Esophagus (tissue), 2 donors: ENCODE measurements at regions not wholly inside any gene's neighbourhood (a gene's known extent, or its start where the extent isn't known, plus 50 kb on each side); places are given as distances from the start of the nearest gene placed in this dataset.

Experiments
- H3K27ac ChIP-seq, 2 donors: one replicate each; pipeline ENCODE4 v1.5.1; 2013; ENCODE audit warnings: low read depth in 2 of 2, mild to moderate bottlenecking in 2 of 2, inconsistent platforms in 1 of 2, low read length in 1 of 2, moderate library complexity in 1 of 2
- H3K27me3 ChIP-seq, 2 donors: one replicate each; pipeline ENCODE4 v1.6.1; 2013; ENCODE audit warnings: low read length in 2 of 2, control low read depth in 1 of 2, mild to moderate bottlenecking in 1 of 2; ENCODE audit not compliant: insufficient read depth in 2 of 2, control insufficient read depth in 1 of 2
- H3K36me3 ChIP-seq, 2 donors: one replicate each; pipeline ENCODE4 v1.6.1; 2013; ENCODE audit warnings: low read length in 1 of 2; ENCODE audit not compliant: control insufficient read depth in 2 of 2, insufficient read depth in 2 of 2
- H3K4me1 ChIP-seq, 2 donors: one replicate each; pipeline ENCODE4 v1.6.1; 2013; ENCODE audit warnings: low read length in 1 of 2; ENCODE audit not compliant: control insufficient read depth in 2 of 2, insufficient read depth in 2 of 2
- H3K4me3 ChIP-seq, 2 donors: one replicate each; pipeline ENCODE4 v1.5.1; 2013; ENCODE audit warnings: low read length in 2 of 2, mild to moderate bottlenecking in 2 of 2, low read depth in 1 of 2, moderate library complexity in 1 of 2
- H3K9me3 ChIP-seq, 2 donors: one replicate each; pipeline ENCODE4 v1.6.1; 2013; ENCODE audit warnings: mild to moderate bottlenecking in 2 of 2, low read depth in 1 of 2, low read length in 1 of 2, moderate library complexity in 1 of 2; ENCODE audit not compliant: control insufficient read depth in 2 of 2, insufficient read depth in 1 of 2
- WGBS, 2 donors: extraction: QIAGEN DNeasy Blood & Tissue Kit; methylation state at CpG; one replicate each; pipeline ENCODE4 v1.1.7; 2013; 5-methylcytosine and 5-hydroxymethylcytosine counted together
- donor health status: healthy with polysubstance abuse.
- donor health status: Bipolar disorder and iron deficiency.

DNA sequence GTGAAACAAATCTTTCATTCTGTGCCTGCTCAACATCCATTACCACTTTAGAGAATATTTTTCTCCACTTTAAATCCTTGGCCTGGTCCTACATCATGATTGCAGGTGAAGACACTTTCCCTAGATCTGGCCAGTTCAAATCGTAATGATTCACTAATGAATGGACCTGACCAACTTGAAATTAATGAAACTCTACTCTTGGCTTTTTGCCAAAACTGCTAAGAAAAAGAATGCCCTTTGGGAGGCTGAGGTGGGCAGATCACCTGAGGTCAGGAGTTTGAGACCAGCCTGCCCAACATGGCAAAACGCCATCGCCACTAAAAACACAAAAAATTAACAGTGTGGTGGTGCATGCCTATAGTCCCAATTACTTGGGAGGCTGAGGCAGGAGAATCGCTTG is 1082.6 kb upstream of the LCORL start:
- Histone ChIP-seq H3K36me3 (no peaks in the 10 kb centered on the region), H3K9me3 (no peaks in the 10 kb centered on the region), H3K4me1 (no peaks in the 10 kb centered on the region), H3K4me3 (no peak overlapping the region), H3K27ac (no peak overlapping the region), H3K27me3 (no peaks in the 10 kb centered on the region)
- WGBS, 2 donors = 84 to 85% methylated on average over 4 of the region's 4 CpGs

DNA sequence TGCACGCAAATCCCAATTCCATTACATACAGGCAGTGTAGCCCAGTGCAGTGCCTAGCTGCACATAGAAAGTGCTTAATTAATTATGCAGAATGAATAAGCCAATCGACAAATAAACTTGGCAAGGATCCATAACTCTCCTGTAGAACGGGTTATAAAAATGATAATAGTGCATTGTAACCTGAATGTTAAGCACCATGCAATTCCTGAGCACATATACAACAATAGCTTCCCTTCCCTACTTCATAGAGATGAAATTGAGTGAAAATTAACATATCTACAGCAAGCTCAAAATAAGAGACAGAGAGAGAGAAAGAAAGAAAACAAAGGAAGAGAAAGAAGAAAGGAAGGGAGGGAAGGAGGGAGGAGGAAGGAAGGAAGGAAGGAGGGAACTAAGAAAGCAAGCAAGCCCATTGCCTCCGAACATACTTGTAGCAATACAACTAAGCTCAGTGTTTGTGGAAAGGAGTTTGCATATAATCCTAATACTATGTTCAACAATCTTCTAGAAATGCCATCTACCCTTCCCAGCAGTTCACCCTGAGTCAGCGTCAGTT is 1074.0 kb upstream of the LCORL start:
- H3K27ac ChIP-seq = no peak overlapping the region
- no peak overlapping the region for H3K4me3 ChIP-seq
- no peaks in the 10 kb centered on the region for H3K27me3 ChIP-seq
- no peaks in the 10 kb centered on the region for H3K4me1 ChIP-seq
- no peaks in the 10 kb centered on the region for H3K9me3 ChIP-seq
- WGBS, 2 donors = 60 to 64% methylated on average over 5 of the region's 5 CpGs
- H3K36me3 ChIP-seq = no peaks in the 10 kb centered on the region

DNA sequence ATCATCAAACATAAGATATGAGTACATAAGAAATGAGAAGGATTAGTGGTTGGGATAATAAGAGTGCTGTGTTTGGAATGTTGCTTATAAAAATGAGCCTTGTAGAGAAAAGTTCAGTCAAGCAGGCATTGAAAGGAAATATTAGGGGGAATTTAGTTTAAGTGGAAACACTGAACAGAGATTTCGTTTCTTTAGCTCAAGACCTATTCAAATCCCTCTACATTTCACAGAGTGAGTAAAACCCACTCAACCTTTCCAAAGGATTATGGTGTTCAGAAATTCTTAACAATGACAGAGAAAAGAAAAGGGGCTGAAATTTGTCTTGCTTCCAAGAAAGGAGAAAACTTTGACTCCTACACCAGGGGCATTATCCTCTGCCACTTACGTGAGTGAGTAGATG is 1072.4 kb upstream of the LCORL start:
- Histone ChIP-seq H3K4me3 (no peak overlapping the region), H3K27me3 (no peaks in the 10 kb centered on the region), H3K4me1 (no peaks in the 10 kb centered on the region), H3K36me3 (no peaks in the 10 kb centered on the region), H3K9me3 (peaks cover 0 to 2% of the 10 kb centered on the region in 2 donors), H3K27ac (no peak overlapping the region)
- 19 to 21% methylated on average over 2 of the region's 2 CpGs for WGBS, 2 donors

DNA sequence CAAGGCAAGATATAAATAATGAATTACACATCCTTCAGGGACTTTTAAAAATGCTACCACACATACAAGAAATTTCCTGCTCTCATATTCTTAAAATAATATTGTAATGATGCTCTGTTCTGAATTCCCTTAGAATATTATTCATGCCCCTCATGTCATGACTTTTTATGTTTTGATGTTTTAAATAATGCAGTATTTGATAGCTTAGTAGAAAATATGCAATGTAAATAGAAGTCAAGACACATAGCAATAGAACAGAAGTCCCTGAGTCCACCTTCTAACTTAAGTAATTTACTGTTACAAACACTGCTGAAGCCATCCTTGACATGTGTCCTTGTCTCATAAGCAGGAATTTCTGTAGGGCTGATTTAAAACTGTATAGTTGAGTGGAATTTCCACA is 1071.2 kb upstream of the LCORL start:
- Histone ChIP-seq H3K4me1 (no peaks in the 10 kb centered on the region), H3K36me3 (no peaks in the 10 kb centered on the region), H3K4me3 (no peak overlapping the region), H3K27ac (no peak overlapping the region), H3K27me3 (no peaks in the 10 kb centered on the region), H3K9me3 (peaks cover 0 to 7% of the 10 kb centered on the region in 2 donors)

DNA sequence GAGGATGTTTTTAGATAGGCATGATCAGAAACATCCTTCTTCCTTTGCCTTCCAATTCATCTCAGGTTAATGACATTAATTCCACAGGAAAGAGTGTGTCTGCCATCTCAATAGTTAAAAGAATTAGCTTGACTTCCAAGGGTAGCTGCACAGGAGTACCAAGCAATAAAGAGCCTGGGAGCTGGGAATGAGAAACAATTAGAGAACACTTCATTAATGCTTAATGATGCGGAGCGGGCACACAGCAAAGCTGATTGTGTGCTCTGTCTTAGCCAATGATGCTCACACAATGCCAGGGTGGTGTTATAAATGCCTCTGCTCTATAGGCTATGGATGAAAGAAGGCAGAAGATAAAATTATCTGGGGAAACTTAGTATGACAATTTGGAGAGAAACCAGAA is 1052.5 kb upstream of the LCORL start:
- no peak overlapping the region for H3K27ac ChIP-seq
- H3K4me3 ChIP-seq = no peak overlapping the region
- no peaks in the 10 kb centered on the region for H3K36me3 ChIP-seq
- 80 to 84% methylated on average over 2 of the region's 2 CpGs for WGBS, 2 donors
- H3K9me3 ChIP-seq = no peaks in the 10 kb centered on the region
- H3K27me3 ChIP-seq = no peaks in the 10 kb centered on the region
- no peaks in the 10 kb centered on the region for H3K4me1 ChIP-seq

DNA sequence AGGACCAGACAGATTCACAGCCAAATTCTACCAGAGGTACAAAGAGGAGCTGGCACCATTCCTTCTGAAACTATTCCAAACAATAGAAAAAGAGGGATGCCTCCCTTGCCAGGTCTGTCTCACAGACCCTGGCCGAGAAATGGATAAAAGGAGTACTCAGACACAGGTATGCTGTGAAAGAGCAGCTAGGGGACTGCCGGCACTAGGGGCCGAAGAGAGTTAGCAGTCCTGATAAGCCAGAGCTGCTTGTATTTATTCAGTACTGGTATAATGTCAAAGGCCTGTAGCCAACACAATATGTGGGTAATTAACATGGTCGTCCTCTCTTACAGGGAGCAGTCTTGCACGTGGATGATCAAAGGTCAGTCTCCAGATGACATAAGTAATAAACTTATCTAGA is 1042.1 kb upstream of the LCORL start:
- Histone ChIP-seq H3K4me1 (no peaks in the 10 kb centered on the region), H3K36me3 (no peaks in the 10 kb centered on the region), H3K4me3 (no peak overlapping the region), H3K27me3 (no peaks in the 10 kb centered on the region), H3K9me3 (peaks cover 0 to 5% of the 10 kb centered on the region in 2 donors), H3K27ac (no peak overlapping the region)
- 71 to 84% methylated on average over 5 of the region's 5 CpGs for WGBS, 2 donors

DNA sequence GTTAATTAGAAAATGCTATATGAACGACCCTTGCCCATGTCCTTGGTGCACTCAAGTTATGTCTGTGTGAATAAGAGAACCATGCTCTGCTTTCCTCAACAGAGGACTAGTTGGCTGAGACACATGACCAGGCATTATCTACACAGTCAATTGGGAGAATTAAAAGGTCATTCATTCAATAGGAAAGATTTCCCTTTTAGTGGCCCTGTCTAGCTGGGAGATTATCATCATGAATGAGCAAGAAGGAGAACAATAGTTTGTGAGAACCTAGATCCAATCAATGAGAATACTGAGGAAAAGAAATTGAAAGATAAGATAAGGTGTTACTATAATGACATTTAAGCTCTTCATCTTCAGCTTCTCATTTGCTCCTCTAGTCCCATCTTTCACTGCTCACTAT is 1033.4 kb upstream of the LCORL start:
- H3K27me3 ChIP-seq = no peaks in the 10 kb centered on the region
- no peaks in the 10 kb centered on the region for H3K9me3 ChIP-seq
- H3K4me3 ChIP-seq = no peak overlapping the region
- no peaks in the 10 kb centered on the region for H3K4me1 ChIP-seq
- 43 to 44% methylated on average over 1 of the region's 1 CpG for WGBS, 2 donors
- no peak overlapping the region for H3K27ac ChIP-seq
- no peaks in the 10 kb centered on the region for H3K36me3 ChIP-seq

DNA sequence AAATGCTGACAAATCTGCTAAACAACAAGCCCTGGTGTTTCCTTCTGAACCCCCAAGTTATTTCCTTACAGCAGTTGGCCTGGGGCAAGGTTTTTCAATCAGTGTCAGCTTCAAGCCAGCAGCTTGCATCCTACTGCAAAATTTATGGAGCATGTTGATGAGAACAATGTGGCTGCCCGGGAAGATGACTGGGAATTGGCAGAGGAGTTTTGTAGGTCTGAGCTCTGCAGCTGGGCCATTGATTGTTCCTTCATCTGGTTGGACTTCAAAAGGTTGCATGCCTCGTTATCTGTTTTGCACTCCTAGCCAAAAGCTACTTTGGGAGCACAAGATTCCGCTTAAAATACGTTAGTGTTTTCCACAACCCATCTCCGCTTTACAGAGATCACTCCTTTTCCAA is 1030.3 kb upstream of the LCORL start:
- Histone ChIP-seq H3K9me3 (no peaks in the 10 kb centered on the region), H3K27me3 (no peaks in the 10 kb centered on the region), H3K4me1 (no peaks in the 10 kb centered on the region), H3K36me3 (no peaks in the 10 kb centered on the region), H3K4me3 (no peak overlapping the region), H3K27ac (no peak overlapping the region)
- 46 to 56% methylated on average over 5 of the region's 5 CpGs for WGBS, 2 donors

DNA sequence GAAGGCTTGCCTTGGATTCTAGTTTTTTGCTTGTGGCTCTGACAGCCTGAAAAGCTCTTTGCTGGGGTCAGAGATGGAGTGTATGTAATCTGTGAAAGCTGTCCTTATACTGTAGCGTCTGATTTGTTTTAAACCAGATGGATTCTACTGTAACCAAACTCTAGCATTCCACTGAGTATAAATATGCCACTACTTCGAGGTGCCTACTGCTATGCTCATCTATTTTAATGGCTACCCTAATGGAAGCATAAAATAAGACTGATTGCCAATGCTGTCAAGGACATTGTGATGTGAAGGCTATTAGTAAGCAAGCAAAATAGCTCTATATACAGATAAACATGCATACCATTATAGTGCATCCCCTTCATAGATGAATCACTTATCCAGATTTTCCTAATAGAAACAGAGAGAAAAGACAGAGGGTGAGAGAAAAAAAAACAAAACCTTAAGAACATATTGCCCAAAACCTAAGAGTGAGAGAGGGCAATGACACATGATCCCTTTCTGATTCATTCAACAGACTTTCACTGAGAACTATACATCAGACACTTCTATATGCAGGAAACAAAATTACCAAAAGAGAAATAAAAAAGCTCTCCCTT is 1025.8 kb upstream of the LCORL start:
- Histone ChIP-seq H3K27me3 (no peaks in the 10 kb centered on the region), H3K36me3 (no peaks in the 10 kb centered on the region), H3K27ac (no peak overlapping the region), H3K4me1 (no peaks in the 10 kb centered on the region), H3K9me3 (no peaks in the 10 kb centered on the region), H3K4me3 (no peak overlapping the region)
- WGBS, 2 donors = 46 to 56% methylated on average over 2 of the region's 2 CpGs

DNA sequence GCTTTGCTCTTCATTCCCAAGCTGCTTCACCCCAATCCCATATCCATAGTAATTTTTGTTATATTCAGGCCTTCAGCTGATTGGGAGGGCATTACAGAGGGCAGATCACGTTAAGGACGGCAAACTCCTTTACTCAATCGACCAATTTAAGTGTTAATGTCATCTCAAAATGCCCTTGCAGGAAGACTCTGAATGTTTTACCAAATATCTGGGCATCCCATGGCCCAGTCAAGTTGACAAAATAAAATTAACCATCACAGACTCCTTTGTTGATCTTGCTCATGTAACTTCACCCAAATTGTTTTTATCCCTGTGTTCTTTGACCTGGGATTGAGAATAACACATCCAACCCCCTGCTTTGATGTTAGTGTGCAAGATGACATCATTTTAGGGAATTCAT is 1018.3 kb upstream of the LCORL start:
- H3K36me3 ChIP-seq = no peaks in the 10 kb centered on the region
- H3K9me3 ChIP-seq = no peaks in the 10 kb centered on the region
- WGBS, 2 donors = 75 to 78% methylated on average over 3 of the region's 3 CpGs
- no peak overlapping the region for H3K4me3 ChIP-seq
- H3K27ac ChIP-seq = no peak overlapping the region
- H3K27me3 ChIP-seq = no peaks in the 10 kb centered on the region
- no peaks in the 10 kb centered on the region for H3K4me1 ChIP-seq
